ENCODE measurements at regions not wholly inside any gene's neighbourhood (a gene's known extent, or its start where the extent isn't known, plus 50 kb on each side); places are given as distances from the start of the nearest gene placed in this dataset.
A peak's percentile ranks its signal among the peaks of the same experiment; 100 is the strongest.

- intact Hi-C loops (cut with DNase I): no loop called here
- H3K9me3 ChIP-seq: no peaks in the 10 kb centered on the region
- no peak for TF ChIP-seq CTCF (IDR thresholded peaks at IDR 0.05)
- no peak for TF ChIP-seq POLR2A (IDR thresholded peaks at IDR 0.05)
- DNase-seq: no peak
- peak overlapping the region in 1 of 3 donors; percentile 55 for H3K27ac ChIP-seq
- peaks cover 0 to 9% of the 10 kb centered on the region in 2 donors for H3K4me1 ChIP-seq
- H3K36me3 ChIP-seq: no peaks in the 10 kb centered on the region
- H3K27me3 ChIP-seq: no peaks in the 10 kb centered on the region
- 98 to 99% methylated on average over 2 of the region's 2 CpGs for WGBS, 2 donors
- no peak overlapping the region for H3K4me3 ChIP-seq (replicated peaks in 1 of 3)
These were observed 70.5 kb downstream of the VCPKMT start for GRCh38 chr14:50045837-50046236.

- no peaks in the 10 kb centered on the region for H3K36me3 ChIP-seq
- TF ChIP-seq CTCF (IDR thresholded peaks at IDR 0.05) (no peak), POLR2A (IDR thresholded peaks at IDR 0.05) (no peak)
- no peak overlapping the region for H3K4me3 ChIP-seq (replicated peaks in 1 of 3)
- no peak for DNase-seq
- H3K27ac ChIP-seq: no peak overlapping the region
- intact Hi-C loops (cut with DNase I): no loop called here
- no peaks in the 10 kb centered on the region for H3K27me3 ChIP-seq
- no peaks in the 10 kb centered on the region for H3K9me3 ChIP-seq
- H3K4me1 ChIP-seq: peaks cover 0 to 9% of the 10 kb centered on the region in 2 donors
These were observed 69.1 kb downstream of the VCPKMT start for GRCh38 chr14:50047274-50047676.

- Histone ChIP-seq H3K4me3 (replicated peaks in 1 of 3) (no peak overlapping the region), H3K27me3 (no peaks in the 10 kb centered on the region), H3K4me1 (peaks cover 0 to 9% of the 10 kb centered on the region in 2 donors), H3K9me3 (no peaks in the 10 kb centered on the region), H3K27ac (no peak overlapping the region), H3K36me3 (no peaks in the 10 kb centered on the region)
- TF ChIP-seq CTCF (IDR thresholded peaks at IDR 0.05) (no peak), POLR2A (IDR thresholded peaks at IDR 0.05) (no peak)
- intact Hi-C loops (cut with DNase I): no loop called here
- DNase-seq: no peak
- 95 to 97% methylated on average over 4 of the region's 4 CpGs for WGBS, 2 donors
These were observed 67.3 kb downstream of the VCPKMT start for GRCh38 chr14:50049093-50049492.

- Histone ChIP-seq H3K9me3 (no peaks in the 10 kb centered on the region), H3K27me3 (no peaks in the 10 kb centered on the region), H3K27ac (no peak overlapping the region), H3K4me3 (replicated peaks in 1 of 3) (no peak overlapping the region), H3K4me1 (peaks cover 0 to 4% of the 10 kb centered on the region in 2 donors), H3K36me3 (no peaks in the 10 kb centered on the region)
- DNase-seq: no peak
- TF ChIP-seq CTCF (IDR thresholded peaks at IDR 0.05) (no peak), POLR2A (IDR thresholded peaks at IDR 0.05) (no peak)
- intact Hi-C loops (cut with DNase I): no loop called here
- 96 to 97% methylated on average over 19 to 20 of the region's 20 CpGs for WGBS, 2 donors
These were observed 66.4 kb downstream of the VCPKMT start for GRCh38 chr14:50049703-50050570.

- Histone ChIP-seq H3K4me3 (replicated peaks in 1 of 3) (no peak overlapping the region), H3K4me1 (peaks cover 0 to 7% of the 10 kb centered on the region in 2 donors), H3K27me3 (no peaks in the 10 kb centered on the region), H3K36me3 (no peaks in the 10 kb centered on the region), H3K27ac (no peak overlapping the region), H3K9me3 (no peaks in the 10 kb centered on the region)
- WGBS, 2 donors: 83 to 85% methylated on average over 12 of the region's 12 CpGs
- intact Hi-C loops (cut with DNase I): no loop called here
- DNase-seq: no peak
- TF ChIP-seq CTCF (IDR thresholded peaks at IDR 0.05) (no peak), POLR2A (IDR thresholded peaks at IDR 0.05) (no peak)
These were observed 65.3 kb downstream of the VCPKMT start for GRCh38 chr14:50051106-50051505.
